GM12878 (cell line): ENCODE measurements at regions not wholly inside any gene's neighbourhood (a gene's known extent, or its start where the extent isn't known, plus 50 kb on each side); places are given as distances from the start of the nearest gene placed in this dataset.

Experiments
- ATAC-seq: fragments of 200-7000 bp; cut with Tn5 transposase; 3 replicates; pipeline ENCODE4 v1.9.1; 2020; ENCODE audit warnings: mild to moderate bottlenecking, moderate library complexity
- BruUV-seq: library from RNA; stranded (reverse); fragments of 400-500 nt; replicated peaks from 2 replicates; lab custom pipeline; 2021; lab: Mats Ljungman, UMichigan
- CTCF ChIA-PET: fragments of 300-600 bp; sonication (Branson Sonifier 250); formaldehyde crosslinking; extraction: SDS; loops from one replicate; lab custom pipeline; 2021; ENCODE audit warnings: inconsistent platforms; lab: Yijun Ruan, JAX
- POLR2A ChIA-PET: fragments of 350-600 bp; formaldehyde crosslinking; extraction: SDS; loops from one replicate; lab custom pipeline; 2021; ENCODE audit warnings: inconsistent platforms; lab: Charles Lee
- RAD21 ChIA-PET: fragments of 300-600 bp; sonication (Branson Sonifier 250); formaldehyde crosslinking; loops from one replicate; lab custom pipeline; 2023; ENCODE audit warnings: antibody characterized with exemption; ENCODE audit not compliant: unreplicated experiment; lab: Charles Lee
- SMC1A ChIA-PET: fragments of 300-600 bp; sonication (Branson Sonifier 250); formaldehyde crosslinking; loops from one replicate; lab custom pipeline; 2023; ENCODE audit not compliant: unreplicated experiment, uncharacterized antibody; lab: Charles Lee
- DNase-seq: peaks from one replicate; pipeline ENCODE4 v3.0.0-alpha.2; 2011; ENCODE audit warnings: low read depth, low spot score
- FAIRE-seq: peaks from 3 replicates; lab custom pipeline; 2011; peaks lifted over from hg19 to GRCh38; lab: Jason Lieb, UNC
- H2AFZ ChIP-seq: 2 replicates; pipeline ENCODE4 v1.6.0; 2011; ENCODE audit warnings: low read depth, low read length, control low read depth; ENCODE audit not compliant: control insufficient read depth
- H3K27ac ChIP-seq: 2 replicates; pipeline ENCODE4 v1.5.1; 2011; ENCODE audit warnings: control low read depth; ENCODE audit not compliant: control insufficient read depth, insufficient read depth
- H3K27me3 ChIP-seq, 2 experiments: replicated peaks in 1 of 2; 2 replicates each; pipeline versions ENCODE4 v1.6.0 to v1.6.1; 2011; ENCODE audit warnings: low read length in 1 of 2; ENCODE audit not compliant: control insufficient read depth in 2 of 2, insufficient read depth in 2 of 2
- H3K36me3 ChIP-seq, 2 experiments: 2 replicates each; pipeline ENCODE4 v1.5.1; 2011; ENCODE audit warnings: low read length in 1 of 2; ENCODE audit not compliant: control insufficient read depth in 2 of 2, insufficient read depth in 2 of 2
- H3K4me1 ChIP-seq: 2 replicates; pipeline ENCODE4 v1.6.1; 2011; ENCODE audit warnings: mild to moderate bottlenecking, low read length, moderate library complexity, mixed read lengths; ENCODE audit not compliant: control insufficient read depth, insufficient read depth
- H3K4me2 ChIP-seq: 2 replicates; pipeline ENCODE4 v1.6.0; 2011; ENCODE audit warnings: control low read depth; ENCODE audit not compliant: control insufficient read depth, insufficient read depth
- H3K4me3 ChIP-seq: fragments of 200-600 bp; sonication (generic); 2 replicates; pipeline ENCODE4 v1.5.1; 2016
- H3K79me2 ChIP-seq: 2 replicates; pipeline ENCODE4 v1.6.0; 2011; ENCODE audit warnings: low read length; ENCODE audit not compliant: control insufficient read depth, insufficient read depth
- H3K9ac ChIP-seq: 2 replicates; pipeline ENCODE4 v1.8.0; 2011; ENCODE audit warnings: low read length, control low read depth, mixed read lengths; ENCODE audit not compliant: control insufficient read depth, insufficient read depth
- H3K9me3 ChIP-seq: replicated peaks from 3 replicates; pipeline ENCODE4 v1.5.1; 2011; ENCODE audit warnings: mild to moderate bottlenecking, low read length; ENCODE audit not compliant: control insufficient read depth, insufficient read depth
- H4K20me1 ChIP-seq: 2 replicates; pipeline ENCODE4 v1.6.0; 2011; ENCODE audit not compliant: control insufficient read depth, insufficient read depth
- BCL3 ChIP-seq: IDR thresholded peaks from 2 replicates; pipeline ENCODE4 v1.6.1; 2011; ENCODE audit warnings: borderline replicate concordance, low read depth, mild to moderate bottlenecking, moderate library complexity, low read length; ENCODE audit not compliant: insufficient read depth, poor library complexity, severe bottlenecking
- MTA2 ChIP-seq: fragments of 450-650 bp; IDR thresholded peaks from 2 replicates; pipeline ENCODE4 v1.6.1; 2016; ENCODE audit warnings: low read depth, mild to moderate bottlenecking, moderate library complexity
- NR2F1 ChIP-seq: fragments of 450-650 bp; conservative IDR thresholded peaks from 2 replicates; pipeline ENCODE4 v1.6.1; 2017; ENCODE audit warnings: mild to moderate bottlenecking
- RFX5 ChIP-seq: IDR thresholded peaks from 2 replicates; pipeline ENCODE4 v1.6.1; 2011; ENCODE audit warnings: low read depth, low read length, improper control_type of control experiment
- TBL1XR1 ChIP-seq: IDR thresholded peaks from 2 replicates; pipeline ENCODE4 v1.6.1; 2012; ENCODE audit warnings: low read depth, low read length, improper control_type of control experiment
- ZNF207 ChIP-seq: fragments of 450-650 bp; IDR thresholded peaks from 2 replicates; pipeline ENCODE4 v1.6.1; 2014; ENCODE audit warnings: antibody characterized with exemption, mild to moderate bottlenecking, borderline replicate concordance
- ZNF217 ChIP-seq: fragments of 450-650 bp; IDR thresholded peaks from 2 replicates; pipeline ENCODE4 v1.6.1; 2017; ENCODE audit warnings: antibody characterized with exemption, mild to moderate bottlenecking
- ZNF24 ChIP-seq: fragments of 450-650 bp; IDR thresholded peaks from 2 replicates; pipeline ENCODE4 v1.6.1; 2017; ENCODE audit warnings: antibody characterized with exemption, mild to moderate bottlenecking
- ZZZ3 ChIP-seq: IDR thresholded peaks from 2 replicates; pipeline ENCODE4 v1.6.1; 2011; ENCODE audit warnings: low read depth; ENCODE audit not compliant: control insufficient read depth, insufficient read length
- WGBS: methylation state at CpG from one replicate; pipeline ENCODE4 v1.1.6; 2016; ENCODE audit warnings: low lambda C conversion rate; ENCODE audit not compliant: insufficient replicate concordance, insufficient coverage; ENCODE audit errors: missing lambda C conversion rate; 5-methylcytosine and 5-hydroxymethylcytosine counted together
- in situ Hi-C: fragments of 300-500 bp; cut with MboI; formaldehyde crosslinking; loops from 9 replicates; pipeline ENCODE4 v1.14.3; 2018; ENCODE audit warnings: mixed read lengths
- intact Hi-C: fragments of 100-400 bp; cut with micrococcal nuclease; formaldehyde crosslinking; loops from one replicate; pipeline ENCODE4 v1.14.2; 2022; ENCODE audit not compliant: unreplicated experiment

- ATAC-seq (no peak), FAIRE-seq (no peak), DNase-seq (no peak)
- in situ Hi-C loops = no loop called here
- no peak overlapping the region for H3K4me2 ChIP-seq
- H3K9ac ChIP-seq = no peak overlapping the region
- no peak overlapping the region for H3K4me3 ChIP-seq
- no peaks in the 10 kb centered on the region for H3K9me3 ChIP-seq
- H2AFZ ChIP-seq = no peak overlapping the region
- CTCF ChIA-PET = no interaction called here
- H3K4me1 ChIP-seq = no peaks in the 10 kb centered on the region
- no peaks in the 10 kb centered on the region; a peak in 1 of 4 replicates for H3K27me3 ChIP-seq
- RAD21 ChIA-PET = no interaction called here
- SMC1A ChIA-PET = no interaction called here
- TF ChIP-seq BCL3 (no peak), NR2F1 (no peak), ZNF217 (no peak), ZZZ3 (no peak), ZNF24 (no peak), TBL1XR1 (no peak), MTA2 (no peak), ZNF207 (no peak), RFX5 (no peak)
- TF ChIP-seq, all 136 proteins: peak for 0
- no peak overlapping the region for H3K27ac ChIP-seq
- POLR2A ChIA-PET = no interaction called here
- no peaks in the 10 kb centered on the region for H3K79me2 ChIP-seq
- BruUV-seq = no TSS peak
- intact Hi-C loops = no loop called here
- H3K36me3 ChIP-seq = no peaks in the 10 kb centered on the region
- WGBS = 23% methylated on average over 4 of the region's 4 CpGs
- no peaks in the 10 kb centered on the region for H4K20me1 ChIP-seq
Measured at GRCh38 chr5:175250426-175250825, 193.6 kb downstream of the DRD1 start.
